K562 (cell line): ENCODE measurements at regions not wholly inside any gene's neighbourhood (a gene's known extent, or its start where the extent isn't known, plus 50 kb on each side); places are given as distances from the start of the nearest gene placed in this dataset.

ENCODE experiments used
- ATAC-seq: fragments of 200-7000 bp; cut with Tn5 transposase; 3 replicates; pipeline ENCODE4 v1.9.1; 2020; ENCODE audit warnings: moderate library complexity
- BruUV-seq: library from RNA; stranded (reverse); fragments of 400-500 nt; replicated peaks from 2 replicates; lab custom pipeline; 2021; lab: Mats Ljungman, UMichigan
- CTCF ChIA-PET: fragments of 300-600 bp; formaldehyde crosslinking; extraction: SDS; loops from one replicate; lab custom pipeline; 2021; ENCODE audit warnings: low intra/inter-chr PET ratio; lab: Yijun Ruan, JAX
- POLR2A ChIA-PET: fragments of 300-600, 350-650 bp; sonication (Branson Sonifier 250); formaldehyde crosslinking; extraction: SDS; loops from one replicate; lab custom pipeline; 2021; ENCODE audit warnings: antibody characterized with exemption, inconsistent platforms; lab: Yijun Ruan, JAX
- DNase-seq, 4 experiments: peaks; one replicate each; pipeline versions ENCODE4 v3.0.0 to v3.0.0-alpha.2; 2011 to 2018; ENCODE audit warnings: low spot score in 3 of 4, mixed read lengths in 3 of 4; ENCODE audit errors: extremely low read depth in 1 of 4
- FAIRE-seq: peaks from 2 replicates; lab custom pipeline; 2011; peaks lifted over from hg19 to GRCh38; lab: Jason Lieb, UNC
- H2AFZ ChIP-seq: 2 replicates; pipeline ENCODE4 v1.6.0; 2011; ENCODE audit warnings: low read depth, low read length, control low read depth, inconsistent platforms
- H3K27ac ChIP-seq: fragments of 200-600 bp; 3 replicates; pipeline ENCODE4 v1.8.0; 2011; ENCODE audit warnings: low read depth, mild to moderate bottlenecking, control low read depth, inconsistent platforms, low read length, moderate library complexity, mixed read lengths; ENCODE audit errors: extremely low read depth
- H3K27me3 ChIP-seq, 2 experiments: fragments of 300-600 bp in 1 of 2; 2 replicates in 1 of 2; 3 replicates in 1 of 2; pipeline versions ENCODE4 v1.6.0 to v1.8.0; 2011; ENCODE audit warnings: inconsistent platforms in 2 of 2, low read length in 2 of 2, mild to moderate bottlenecking in 1 of 2, mixed read lengths in 1 of 2, moderate library complexity in 1 of 2; ENCODE audit not compliant: control insufficient read depth in 2 of 2, insufficient read depth in 2 of 2
- H3K36me3 ChIP-seq: fragments of 300-600 bp; 3 replicates; pipeline ENCODE4 v1.8.0; 2011; ENCODE audit warnings: mild to moderate bottlenecking, low read length, inconsistent platforms; ENCODE audit not compliant: control insufficient read depth, insufficient read depth
- H3K4me1 ChIP-seq, 2 experiments: fragments of 200-600 bp in 1 of 2; replicated peaks in 1 of 2; 2 replicates in 1 of 2; 3 replicates in 1 of 2; pipeline versions ENCODE4 v1.5.1 to v1.8.0; 2011; ENCODE audit warnings: inconsistent platforms in 2 of 2, low read length in 2 of 2, mild to moderate bottlenecking in 1 of 2, mixed read lengths in 1 of 2, moderate library complexity in 1 of 2; ENCODE audit not compliant: control insufficient read depth in 2 of 2, insufficient read depth in 2 of 2
- H3K4me2 ChIP-seq: 2 replicates; pipeline ENCODE4 v1.6.1; 2011; ENCODE audit warnings: low read length, control low read depth, inconsistent platforms, mixed read lengths; ENCODE audit not compliant: insufficient read depth
- H3K4me3 ChIP-seq: fragments of 200-600 bp; sonication (generic), shearing (Covaris generic); 2 replicates; pipeline ENCODE4 v1.5.1; 2016; ENCODE audit warnings: control low read depth, inconsistent platforms
- H3K79me2 ChIP-seq: fragments of 200-600 bp; 3 replicates; pipeline ENCODE4 v1.8.0; 2011; ENCODE audit warnings: low read length, inconsistent platforms; ENCODE audit not compliant: control insufficient read depth, insufficient read depth
- H3K9ac ChIP-seq, 2 experiments: 2 replicates each; pipeline versions ENCODE4 v1.6.0 to v1.6.1; 2011; ENCODE audit warnings: low read depth in 2 of 2, low read length in 2 of 2, control low read depth in 1 of 2, inconsistent platforms in 1 of 2, mild to moderate bottlenecking in 1 of 2, mixed read lengths in 1 of 2; ENCODE audit not compliant: insufficient read depth in 1 of 2
- H3K9me1 ChIP-seq: one replicate; pipeline ENCODE4 v1.6.0; 2011; ENCODE audit warnings: inconsistent platforms, mild to moderate bottlenecking, low read length, moderate library complexity; ENCODE audit not compliant: control insufficient read depth, insufficient read depth
- H3K9me3 ChIP-seq: replicated peaks from 2 replicates; pipeline ENCODE4 v1.5.1; 2011; ENCODE audit warnings: low read depth, low read length, inconsistent platforms; ENCODE audit not compliant: control insufficient read depth, insufficient read depth
- H4K20me1 ChIP-seq: replicated peaks from 2 replicates; pipeline ENCODE4 v1.6.1; 2011; ENCODE audit warnings: low read length, inconsistent platforms, mixed read lengths; ENCODE audit not compliant: control insufficient read depth, insufficient read depth
- CEBPG ChIP-seq, 3 experiments: fragments of 200-800 bp in 1 of 3; sonication (Bioruptor generic) in 1 of 3; sonication (generic) in 1 of 3; formaldehyde crosslinking in 1 of 3; IDR thresholded peaks in 2 of 3; conservative IDR thresholded peaks in 1 of 3; 2 replicates each; pipeline versions ENCODE4 v1.6.1 to v1.8.0; 2016 to 2022; ENCODE audit warnings: missing compliant biosample characterization in 2 of 3, missing genetic modification characterization in 2 of 3, mild to moderate bottlenecking in 1 of 3, missing genetic modification reagents in 1 of 3
- EHMT2 ChIP-seq: fragments of 450-650 bp; IDR thresholded peaks from 2 replicates; pipeline ENCODE4 v1.6.1; 2018; ENCODE audit warnings: antibody characterized with exemption
- EWSR1 ChIP-seq: fragments of 450-650 bp; IDR thresholded peaks from 2 replicates; pipeline ENCODE4 v1.6.1; 2018; ENCODE audit warnings: borderline replicate concordance, mild to moderate bottlenecking, low read depth, moderate library complexity; ENCODE audit not compliant: partially characterized antibody
- FIP1L1 ChIP-seq: fragments of 200-400 bp; formaldehyde crosslinking; IDR thresholded peaks from 2 replicates; pipeline ENCODE4 v1.6.1; 2018; ENCODE audit warnings: mild to moderate bottlenecking, low read depth, low read length; ENCODE audit not compliant: poor library complexity, severe bottlenecking
- FOSL1 ChIP-seq: fragments of 200-800 bp; sonication (Bioruptor generic); conservative IDR thresholded peaks from 2 replicates; pipeline ENCODE4 v1.6.1; 2016; ENCODE audit warnings: missing genetic modification characterization, missing compliant biosample characterization
- FUS ChIP-seq: fragments of 200-400 bp; formaldehyde crosslinking; optimal IDR thresholded peaks from 2 replicates; pipeline ENCODE3; 2017; ENCODE audit warnings: low read depth, low read length
- HMG20A ChIP-seq: fragments of 450-650 bp; formaldehyde crosslinking; conservative IDR thresholded peaks from 2 replicates; pipeline ENCODE4 v1.4.0; 2020; ENCODE audit warnings: mild to moderate bottlenecking, mixed read lengths
- IRF1 ChIP-seq: sonication (generic); formaldehyde crosslinking; IDR thresholded peaks from 2 replicates; pipeline ENCODE4 v1.8.0; 2022; ENCODE audit warnings: missing genetic modification reagents, mild to moderate bottlenecking, borderline replicate concordance
- KLF16 ChIP-seq: IDR thresholded peaks from 2 replicates; pipeline ENCODE4 v1.6.1; 2016; ENCODE audit warnings: antibody characterized with exemption
- PHB ChIP-seq: fragments of 250-450 bp; sonication (Bioruptor Pico); IDR thresholded peaks from 2 replicates; pipeline ENCODE4 v1.5.0; 2021
- SAFB ChIP-seq: fragments of 200-400 bp; formaldehyde crosslinking; IDR thresholded peaks from 2 replicates; pipeline ENCODE4 v1.6.1; 2017; ENCODE audit warnings: low read depth, low read length, borderline replicate concordance
- SAFB2 ChIP-seq: fragments of 200-400 bp; formaldehyde crosslinking; IDR thresholded peaks from 2 replicates; pipeline ENCODE4 v1.6.1; 2018; ENCODE audit warnings: borderline replicate concordance, low read length, low read depth, moderate library complexity; ENCODE audit not compliant: severe bottlenecking
- ZKSCAN1 ChIP-seq: fragments of 150-350 bp; IDR thresholded peaks from 2 replicates; pipeline ENCODE4 v1.6.1; 2016; ENCODE audit warnings: low read depth, low read length
- ZNF830 ChIP-seq: fragments of 250-450 bp; sonication (Bioruptor Pico); IDR thresholded peaks from 2 replicates; pipeline ENCODE4 v1.5.0; 2021; ENCODE audit warnings: mild to moderate bottlenecking
- WGBS: fragments of 100-300 bp; shearing (Covaris generic); methylation state at CpG from one replicate; pipeline ENCODE4 v1.1.6; 2016; ENCODE audit warnings: low coverage, mixed read lengths; ENCODE audit not compliant: insufficient coverage; ENCODE audit errors: missing lambda C conversion rate; 5-methylcytosine and 5-hydroxymethylcytosine counted together
- in situ Hi-C: fragments of 300-500 bp; cut with MboI; formaldehyde crosslinking; loops from 4 replicates; pipeline ENCODE4 v1.15.0; 2018; ENCODE audit warnings: inconsistent platforms, mixed read lengths
- intact Hi-C: fragments of 100-400 bp; cut with micrococcal nuclease; formaldehyde crosslinking; loops from 2 replicates; pipeline ENCODE4 v1.14.2; 2022

GRCh38 chr15:95848126-95848525, 482.4 kb upstream of the NR2F2 start:
- DNase-seq (no peak), ATAC-seq (no peak), FAIRE-seq (no peak)
- in situ Hi-C loops = no loop called here
- Histone ChIP-seq H3K27me3 (no peaks in the 10 kb centered on the region), H4K20me1 (no peaks in the 10 kb centered on the region), H3K4me1 (peaks cover 0 to 5% of the 10 kb centered on the region in 2 experiments; a peak in 2 of 5 replicates), H3K27ac (no peak overlapping the region), H3K4me3 (no peak overlapping the region), H3K9me3 (no peaks in the 10 kb centered on the region), H3K4me2 (no peak overlapping the region), H2AFZ (no peak overlapping the region), H3K9me1 (no peaks in the 10 kb centered on the region), H3K79me2 (no peaks in the 10 kb centered on the region), H3K36me3 (no peaks in the 10 kb centered on the region), H3K9ac (no peak overlapping the region)
- no TSS peak for BruUV-seq
- TF ChIP-seq IRF1 = no peak
- TF ChIP-seq EHMT2 = no peak
- no peak for TF ChIP-seq FUS
- no peak for TF ChIP-seq KLF16
- TF ChIP-seq FOSL1 (tag) = no peak
- TF ChIP-seq CEBPG (CRISPR knock-in tag; IDR thresholded peaks at IDR 0.05) = no peak
- TF ChIP-seq CEBPG (tag; conservative IDR thresholded peaks at IDR 0.05 in 1 of 2, IDR thresholded peaks at IDR 0.05 in 1 of 2) = no peak
- no peak for TF ChIP-seq EWSR1
- TF ChIP-seq HMG20A (CRISPR knock-in tag) = no peak
- TF ChIP-seq PHB (CRISPR knock-in tag) = no peak
- TF ChIP-seq ZNF830 (CRISPR knock-in tag) = no peak
- TF ChIP-seq SAFB = no peak
- TF ChIP-seq ZKSCAN1 = no peak
- TF ChIP-seq SAFB2 = no peak
- no peak for TF ChIP-seq FIP1L1
- ChIA-PET POLR2A (no interaction called here), CTCF (no interaction called here)
- intact Hi-C loops = no loop called here
- WGBS = 15% methylated on average over 1 of the region's 1 CpG
